Sigmoid colon (tissue), 4 donors: ENCODE measurements at regions not wholly inside any gene's neighbourhood (a gene's known extent, or its start where the extent isn't known, plus 50 kb on each side); places are given as distances from the start of the nearest gene placed in this dataset.

ENCODE experiments used
- CTCF ChIP-seq, 4 experiments: fragments of 450-650 bp in 3 of 4; fragments of 200-600 bp in 1 of 4; IDR thresholded peaks; one replicate each; pipeline ENCODE4 v1.5.1; 2016 to 2019; ENCODE audit warnings: antibody characterized with exemption in 4 of 4, mild to moderate bottlenecking in 3 of 4, moderate library complexity in 2 of 4
- EP300 ChIP-seq, 4 donors: sonication (generic); formaldehyde crosslinking; IDR thresholded peaks; one replicate each; pipeline ENCODE4 v1.6.1; 2017; ENCODE audit warnings: antibody characterized with exemption in 4 of 4
- POLR2A ChIP-seq, 2 donors: fragments of 450-650 bp; IDR thresholded peaks; one replicate each; pipeline ENCODE4 v1.6.1; 2016; ENCODE audit warnings: antibody characterized with exemption in 2 of 2, mild to moderate bottlenecking in 2 of 2, moderate library complexity in 2 of 2

DNA sequence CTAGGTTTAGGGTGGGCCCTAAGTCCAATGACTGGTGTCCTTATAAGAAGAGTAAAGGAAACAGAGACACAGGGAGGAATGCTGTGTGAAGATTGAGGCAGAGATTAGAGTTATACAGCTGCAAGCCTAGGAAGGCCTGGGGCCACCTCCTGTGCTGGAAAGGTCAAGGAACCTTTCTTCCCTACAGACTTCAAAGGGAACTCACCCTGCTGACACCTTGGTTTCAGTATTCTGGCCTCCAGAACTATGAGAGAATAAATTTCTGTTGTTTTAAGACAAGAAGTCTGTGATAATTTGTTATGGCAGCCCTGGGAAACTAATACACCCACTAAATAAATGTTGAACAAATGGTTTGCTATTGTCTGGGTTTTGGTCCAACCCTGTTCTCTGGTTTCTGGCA, 102.3 kb upstream of the NEUROD1 start:
- no peak for TF ChIP-seq CTCF (IDR thresholded peaks at IDR 0.05)
- no peak for TF ChIP-seq EP300 (IDR thresholded peaks at IDR 0.05)
- TF ChIP-seq POLR2A (IDR thresholded peaks at IDR 0.05), result no peak
